C4-2B (cell line): ENCODE measurements at regions not wholly inside any gene's neighbourhood (a gene's known extent, or its start where the extent isn't known, plus 50 kb on each side); places are given as distances from the start of the nearest gene placed in this dataset.
A peak's percentile ranks its signal among the peaks of the same experiment; 100 is the strongest.

ENCODE experiments used
- H3K27ac ChIP-seq: fragments of 450-650 bp; 2 replicates; pipeline ENCODE4 v1.5.1; 2017
- CTCF ChIP-seq: fragments of 450-650 bp; conservative IDR thresholded peaks from 2 replicates; pipeline ENCODE4 v1.5.1; 2017; ENCODE audit warnings: mild to moderate bottlenecking
- ZFX ChIP-seq: fragments of 450-650 bp; IDR thresholded peaks from 2 replicates; pipeline ENCODE4 v1.6.1; 2017

- no peak overlapping the region for H3K27ac ChIP-seq
- TF ChIP-seq ZFX (no peak), CTCF (no peak)
Observed at GRCh38 chr11:115871161-115871760, 367.0 kb upstream of the CADM1 start.

- TF ChIP-seq CTCF: peak; percentile 71
- TF ChIP-seq ZFX: no peak
- no peak overlapping the region for H3K27ac ChIP-seq
Observed at GRCh38 chr11:115869780-115870431, 365.7 kb upstream of the CADM1 start.

GRCh38 chr11:115869131-115869530 lies 364.9 kb upstream of the CADM1 start:
- no peak for TF ChIP-seq ZFX
- TF ChIP-seq CTCF: no peak
- no peak overlapping the region for H3K27ac ChIP-seq

- TF ChIP-seq ZFX: no peak
- TF ChIP-seq CTCF: no peak
- H3K27ac ChIP-seq: no peak overlapping the region
Observed at GRCh38 chr11:115860246-115860645, 356.0 kb upstream of the CADM1 start.

GRCh38 chr11:115848611-115849010 lies 344.4 kb upstream of the CADM1 start:
- no peak overlapping the region for H3K27ac ChIP-seq
- TF ChIP-seq ZFX (no peak), CTCF (no peak)

GRCh38 chr11:115848080-115848479 lies 343.9 kb upstream of the CADM1 start:
- no peak overlapping the region for H3K27ac ChIP-seq
- TF ChIP-seq ZFX (no peak), CTCF (no peak)

- H3K27ac ChIP-seq: no peak overlapping the region
- TF ChIP-seq CTCF (no peak), ZFX (no peak)
Observed at GRCh38 chr11:115845872-115846271, 341.7 kb upstream of the CADM1 start.
